HG03432 (cell line): ENCODE measurements at regions not wholly inside any gene's neighbourhood (a gene's known extent, or its start where the extent isn't known, plus 50 kb on each side); places are given as distances from the start of the nearest gene placed in this dataset.
A peak's percentile ranks its signal among the peaks of the same experiment; 100 is the strongest.

Source experiments
- ATAC-seq: cut with Tn5 transposase; IDR thresholded peaks from one replicate; pipeline ENCODE4 v1.9.1; 2021; ENCODE audit warnings: mild to moderate bottlenecking, moderate library complexity; ENCODE audit not compliant: unreplicated experiment

DNA sequence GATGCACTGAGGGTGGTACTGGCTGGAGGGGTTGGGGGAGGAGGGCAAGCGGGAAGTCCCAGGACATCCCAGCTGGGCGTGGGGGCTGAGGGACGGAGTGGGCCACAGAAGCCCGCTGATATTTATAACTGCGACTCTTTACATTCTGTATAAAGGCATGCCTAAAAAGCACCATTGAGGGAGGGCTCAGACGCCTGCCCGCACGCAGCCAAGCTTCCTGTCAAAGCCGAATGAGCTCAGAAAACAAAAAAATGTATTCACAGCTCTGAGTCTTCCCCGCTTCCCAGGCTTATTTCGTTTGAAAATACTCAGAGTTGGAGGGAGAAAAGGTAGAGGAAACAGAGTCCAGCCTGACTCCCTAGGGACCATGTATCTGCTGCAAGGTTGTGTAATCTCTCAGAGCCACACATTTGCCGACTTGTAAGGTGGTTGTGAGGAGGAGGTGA lies 170.1 kb upstream of the HAAO start:
- no peak for ATAC-seq

DNA sequence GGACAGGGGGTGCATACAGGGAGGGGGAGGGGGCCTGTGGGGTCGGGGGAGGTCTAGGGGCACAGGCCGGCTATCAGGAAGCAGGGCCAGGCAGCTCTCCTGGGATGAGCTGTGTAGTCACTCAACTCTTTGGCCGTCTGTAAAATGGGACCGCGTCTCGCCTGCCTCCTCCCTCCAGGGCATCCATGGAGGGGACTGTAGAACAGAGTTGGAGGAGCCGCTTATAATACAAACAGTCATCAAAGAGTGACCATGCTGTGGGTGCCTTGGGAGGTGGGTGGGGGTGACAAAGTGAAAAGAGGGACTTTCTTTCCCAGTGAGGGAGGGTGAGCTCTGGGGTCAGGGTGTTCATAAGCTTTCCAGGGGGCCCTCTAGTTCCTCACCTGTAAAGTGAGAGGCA lies 169.6 kb upstream of the HAAO start:
- no peak for ATAC-seq

GRCh38 chr2:42961385-42961811 lies 169.0 kb upstream of the HAAO start:
- no peak for ATAC-seq

DNA sequence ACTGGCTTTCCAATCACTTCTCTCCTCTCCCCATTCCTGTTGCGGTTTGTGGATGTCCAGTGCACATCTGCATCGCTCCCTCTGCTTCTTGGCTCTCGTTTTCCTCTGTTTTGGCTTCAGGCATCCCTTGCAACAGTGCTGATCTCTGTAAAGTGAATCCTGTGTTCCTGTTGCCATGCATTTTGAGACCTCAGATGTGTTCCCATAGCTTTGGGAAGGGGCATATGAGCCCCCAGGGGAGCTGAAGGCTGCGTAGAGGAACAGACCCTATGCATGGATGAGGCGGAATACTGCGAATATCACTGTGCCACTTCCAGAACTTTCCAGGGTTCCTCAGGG lies 168.4 kb upstream of the HAAO start:
- ATAC-seq: no peak

DNA sequence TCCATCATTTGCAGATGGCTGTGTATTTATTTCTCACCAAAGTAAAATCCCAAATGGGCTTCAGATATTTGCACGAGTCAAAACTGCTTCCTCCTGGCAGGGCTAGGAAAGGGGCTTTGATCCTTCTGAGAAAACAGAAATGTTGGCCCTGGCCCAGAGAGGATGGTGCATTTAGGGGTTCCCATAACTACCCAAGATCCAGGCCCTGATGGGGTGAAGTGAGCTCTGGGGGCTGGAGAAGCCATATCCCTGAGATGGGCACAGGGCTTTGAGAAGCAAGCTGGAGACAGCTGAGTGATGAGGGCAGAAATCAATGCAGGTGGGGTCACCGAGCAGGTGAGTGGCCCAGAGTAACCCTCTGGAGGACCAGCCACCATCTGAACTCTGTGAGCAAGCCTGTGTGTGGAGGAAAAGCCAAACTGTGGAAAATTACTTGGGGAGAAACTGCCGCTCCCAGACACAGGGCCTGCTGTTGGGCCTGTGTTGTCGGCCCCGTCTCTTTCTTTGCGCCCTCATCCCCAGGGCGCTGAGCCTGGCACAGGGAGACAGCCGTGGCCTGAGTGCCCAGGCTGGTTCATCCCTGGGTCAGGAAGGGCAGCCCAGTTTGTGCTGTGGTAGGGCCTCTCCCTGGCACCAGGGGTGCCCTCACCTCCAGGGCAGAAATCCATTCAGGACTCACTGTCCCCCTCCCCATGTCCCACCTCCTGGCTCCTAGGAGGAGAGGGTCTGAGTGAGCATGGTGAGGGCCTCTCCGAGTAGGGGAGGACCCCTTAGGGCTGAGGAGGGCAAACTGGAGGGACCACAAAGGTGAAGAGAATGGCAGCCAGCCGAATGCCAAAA lies 167.8 kb upstream of the HAAO start:
- no peak for ATAC-seq

DNA sequence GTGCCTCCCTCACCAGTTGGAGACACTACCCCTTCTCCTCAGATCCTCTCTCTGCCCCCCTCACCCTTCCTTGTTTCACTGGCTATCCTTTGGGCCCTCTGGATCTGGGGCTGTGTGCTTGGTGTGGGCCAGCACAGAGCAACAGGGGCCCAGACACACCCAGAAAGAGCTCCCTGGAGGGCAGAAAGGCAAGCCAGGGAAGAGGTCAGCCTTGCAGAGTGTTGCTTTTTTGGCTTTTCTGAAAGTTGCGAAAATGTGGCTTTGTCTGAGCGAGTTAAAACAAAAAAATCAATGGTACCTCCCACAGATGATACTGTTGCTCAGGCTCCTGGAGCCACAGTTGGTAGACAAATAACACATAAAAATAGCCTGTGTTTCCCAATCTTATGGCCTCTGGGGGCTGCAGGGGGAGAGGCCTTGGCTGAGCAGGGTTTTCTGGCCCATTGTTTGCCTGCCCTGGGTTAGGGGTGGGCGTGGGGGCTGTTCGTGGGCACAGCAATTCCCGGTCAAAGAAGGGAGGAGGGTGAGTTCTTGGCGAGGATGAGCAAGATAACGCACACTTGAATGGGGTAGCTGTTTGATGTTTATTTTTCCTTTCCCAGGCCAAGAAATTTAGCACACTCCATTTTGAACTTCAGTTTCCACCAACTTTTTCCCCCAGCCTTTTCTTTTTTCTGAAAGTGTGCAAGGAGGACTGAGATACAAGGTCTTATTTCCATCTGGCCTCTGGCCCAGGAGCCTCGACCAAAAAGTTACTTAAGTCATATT lies 167.0 kb upstream of the HAAO start:
- ATAC-seq: no peak

DNA sequence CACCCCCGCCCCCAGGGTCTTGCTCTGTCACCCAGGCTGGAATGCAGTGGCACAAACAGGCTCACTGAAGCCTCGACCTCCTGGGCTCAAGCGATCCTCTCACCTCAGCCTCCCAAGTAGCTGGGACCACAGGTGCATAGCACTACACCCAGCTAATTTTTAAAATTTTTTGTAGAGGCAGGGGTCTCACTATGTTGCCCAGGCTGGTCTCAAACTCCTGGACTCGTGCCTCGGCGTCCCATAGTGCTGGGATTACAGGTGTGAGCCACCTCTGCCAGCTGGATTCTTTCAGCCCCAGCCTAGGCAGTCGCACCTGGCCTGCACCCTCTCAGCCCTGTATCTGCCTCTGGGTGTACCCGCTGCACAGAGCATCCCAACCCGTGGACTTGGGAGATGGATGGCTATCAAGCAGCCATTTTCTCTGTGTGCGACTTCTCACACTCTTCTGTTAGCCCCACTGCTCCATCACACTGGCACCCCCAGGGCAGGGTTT lies 166.4 kb upstream of the HAAO start:
- ATAC-seq: no peak

GRCh38 chr2:42957861-42958301 lies 165.5 kb upstream of the HAAO start:
- ATAC-seq: no peak

DNA sequence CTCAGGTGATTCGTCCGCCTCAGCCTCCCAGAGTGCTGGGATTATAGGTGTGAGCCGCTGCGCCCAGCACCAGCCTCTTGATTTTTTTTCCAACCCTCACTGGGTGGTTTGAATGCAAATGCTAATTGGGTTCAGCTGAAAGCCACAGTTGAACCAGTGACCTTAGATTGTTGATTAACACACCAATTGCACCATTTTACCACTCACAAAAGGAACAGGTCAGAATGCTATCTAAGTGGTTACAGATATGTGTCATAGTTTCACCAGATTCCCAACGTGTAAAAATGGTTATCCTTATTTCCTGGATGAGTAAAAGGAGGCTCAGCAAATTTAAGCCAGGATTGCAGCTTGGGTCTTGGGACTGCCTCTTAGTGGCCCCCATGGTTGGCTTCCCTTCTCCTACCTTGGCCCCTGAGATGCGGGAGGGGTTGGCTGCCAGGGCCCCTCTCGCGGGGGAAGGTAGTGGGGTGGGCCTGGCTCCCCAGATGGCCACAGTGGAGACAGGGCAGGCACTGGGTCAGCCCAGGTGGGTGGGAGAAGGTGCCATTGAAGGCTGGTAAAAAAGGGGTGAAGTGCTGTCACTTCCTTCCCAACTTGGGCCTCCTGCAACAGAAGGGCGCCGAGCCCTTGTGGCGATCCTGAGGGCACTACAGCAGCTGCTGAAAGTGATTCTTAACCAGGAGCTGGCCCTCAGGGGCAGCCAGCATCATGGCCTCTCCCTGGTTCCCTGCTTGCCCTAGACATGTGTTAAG lies 164.9 kb upstream of the HAAO start:
- ATAC-seq: peak; percentile 60

DNA sequence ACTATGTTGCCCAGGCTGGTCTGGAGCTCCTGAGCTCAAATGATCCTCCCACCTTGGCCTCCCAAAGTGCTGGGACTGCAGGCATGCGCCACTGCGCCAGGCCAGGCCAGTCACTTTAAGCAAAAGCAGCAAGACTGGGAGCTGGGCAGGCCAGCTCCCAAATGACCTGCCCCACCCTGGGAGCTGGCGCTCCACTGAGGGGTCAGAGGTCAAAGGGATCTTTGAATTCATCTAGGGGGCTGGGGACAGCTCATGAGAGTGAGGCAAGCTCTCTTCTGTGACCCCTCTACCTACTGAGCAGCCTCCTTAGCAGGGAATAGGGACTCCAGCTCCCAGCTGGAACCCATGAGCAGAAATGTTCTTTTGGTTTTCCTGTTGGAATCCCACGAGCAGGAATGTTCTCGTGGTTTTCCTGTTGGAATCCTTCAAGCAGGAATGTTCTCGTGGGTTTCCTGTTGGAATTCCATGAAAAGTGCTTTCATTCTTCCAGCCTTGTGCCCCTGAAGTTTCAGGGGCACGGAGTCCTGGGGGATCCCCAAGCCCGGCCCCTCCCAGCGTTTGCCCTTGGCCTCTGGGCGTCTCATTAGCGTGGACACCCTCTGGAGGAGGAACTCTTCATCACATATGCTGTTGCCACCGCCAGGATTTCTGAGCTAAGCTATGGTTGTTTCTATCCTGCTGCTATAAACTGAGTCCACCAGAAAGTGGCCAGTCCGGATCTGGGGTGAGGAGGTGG lies 162.0 kb upstream of the HAAO start:
- no peak for ATAC-seq

GRCh38 chr2:42953216-42953615 lies 160.8 kb upstream of the HAAO start:
- ATAC-seq: no peak

DNA sequence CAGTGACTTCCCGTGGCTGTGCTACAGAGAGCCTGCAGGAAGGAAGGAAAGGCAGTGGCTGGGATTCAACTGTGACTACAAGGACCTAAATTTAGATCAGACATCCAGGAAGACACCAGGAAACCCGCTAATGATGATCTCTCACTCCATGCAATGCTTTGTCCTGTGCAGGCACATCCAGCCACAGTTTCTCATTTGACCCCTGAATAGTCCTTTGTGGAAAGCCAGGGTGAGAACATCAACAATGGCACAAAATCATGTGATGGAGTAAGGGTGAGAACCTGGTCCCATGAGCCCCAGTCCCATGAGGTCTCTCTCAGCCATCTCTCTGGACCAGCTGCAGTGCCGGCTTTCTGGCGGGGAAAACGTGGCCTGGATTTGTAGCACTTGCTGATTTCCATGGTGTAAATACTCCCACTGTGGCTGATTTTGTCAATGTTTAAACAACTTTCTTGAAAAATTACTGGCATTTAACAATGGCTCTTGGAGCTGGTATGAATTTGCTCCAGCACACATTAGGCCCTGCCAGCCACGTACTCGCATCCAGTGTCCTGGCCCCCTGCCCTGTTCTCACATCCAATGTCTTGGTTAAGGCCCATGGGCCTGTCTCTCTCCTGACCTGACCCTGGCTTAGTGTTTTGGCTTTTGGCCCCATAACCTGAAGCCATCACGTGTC lies 159.0 kb upstream of the HAAO start:
- no peak for ATAC-seq

DNA sequence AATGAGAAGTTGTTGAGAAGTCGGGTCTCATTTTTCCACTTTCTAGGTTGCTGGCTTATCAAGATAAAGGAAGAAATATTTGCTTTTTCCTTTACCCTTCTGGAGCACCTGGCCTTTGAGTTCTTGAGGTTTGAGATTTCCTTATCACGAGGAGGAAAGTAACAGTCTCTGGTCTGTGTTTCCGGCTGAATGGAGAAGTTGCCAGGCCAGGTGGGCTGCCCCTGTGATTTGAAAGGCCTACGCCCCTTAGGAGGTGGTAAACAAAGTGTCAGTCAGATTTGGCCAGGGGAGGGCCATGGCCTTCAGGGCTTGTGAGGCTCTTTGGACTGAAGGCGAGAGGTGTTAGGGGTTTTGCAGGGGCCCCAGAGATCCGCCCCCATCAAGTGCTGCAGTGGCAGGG lies 156.7 kb upstream of the HAAO start:
- ATAC-seq: no peak

DNA sequence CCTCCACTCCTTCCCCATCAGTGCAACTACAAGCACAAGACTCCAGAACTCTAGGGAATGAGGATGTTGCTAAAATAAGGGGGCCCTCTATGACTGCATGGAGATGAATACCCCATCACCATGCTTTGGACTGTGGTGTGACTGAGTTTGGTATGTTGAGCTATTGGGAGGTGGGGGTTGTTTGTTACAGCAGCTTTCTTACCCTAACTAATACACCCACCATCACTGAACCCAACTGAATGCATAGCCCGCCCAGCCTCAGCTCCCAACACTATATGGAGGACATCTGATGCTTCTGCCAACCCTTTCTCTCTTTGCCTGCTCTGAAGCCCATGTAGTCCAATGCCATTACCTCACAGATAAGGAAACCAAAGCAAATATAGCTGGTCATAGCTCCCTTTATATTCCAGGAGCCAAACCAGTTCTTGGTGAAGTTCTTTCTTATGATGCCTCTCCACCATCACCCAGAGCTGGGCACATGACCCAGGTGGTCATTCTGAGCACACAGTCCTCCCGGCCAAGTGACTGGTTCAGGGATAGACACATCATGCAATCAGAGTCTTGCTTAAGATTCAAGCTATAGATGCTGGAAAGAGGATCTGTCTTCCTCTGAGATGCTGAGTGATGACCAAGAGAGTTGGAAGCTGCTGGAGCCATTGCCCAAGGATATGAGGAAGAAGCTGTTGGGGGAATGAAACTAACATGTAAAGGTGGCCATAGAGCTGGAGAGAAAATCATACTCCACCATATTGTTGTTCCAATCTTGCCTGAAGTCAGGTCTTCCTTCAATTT lies 155.6 kb upstream of the HAAO start:
- no peak for ATAC-seq

DNA sequence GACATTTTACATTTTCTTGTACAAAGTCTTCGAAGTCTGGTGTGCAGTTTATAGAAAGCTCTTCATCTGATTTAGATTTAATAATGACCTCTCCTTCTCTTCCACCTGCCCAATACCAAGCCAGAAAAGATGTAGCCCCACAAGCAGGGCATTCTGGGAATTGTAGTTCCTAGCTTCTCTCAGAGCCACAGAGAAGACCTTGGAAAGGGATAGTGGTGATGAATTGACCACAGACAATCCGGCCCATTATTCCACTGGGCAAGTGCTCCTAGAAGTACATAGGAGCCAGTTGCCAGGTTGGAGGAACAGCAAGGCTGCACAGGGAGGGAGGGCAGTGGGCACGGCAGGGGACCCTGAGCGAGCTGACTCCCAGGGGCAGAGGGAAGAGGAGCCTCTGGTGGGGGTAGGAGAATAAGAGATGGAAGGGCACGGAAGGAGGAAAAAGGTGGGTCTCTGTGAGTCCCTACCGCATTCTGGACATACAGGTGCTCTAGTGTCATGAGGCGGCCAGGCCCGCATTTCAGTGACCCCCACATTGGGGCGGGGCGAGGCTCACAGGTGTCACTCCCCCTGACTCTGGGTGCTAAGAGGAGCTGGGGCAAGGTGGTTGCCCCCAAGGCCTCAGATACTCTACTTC lies 152.5 kb upstream of the HAAO start:
- ATAC-seq: no peak

DNA sequence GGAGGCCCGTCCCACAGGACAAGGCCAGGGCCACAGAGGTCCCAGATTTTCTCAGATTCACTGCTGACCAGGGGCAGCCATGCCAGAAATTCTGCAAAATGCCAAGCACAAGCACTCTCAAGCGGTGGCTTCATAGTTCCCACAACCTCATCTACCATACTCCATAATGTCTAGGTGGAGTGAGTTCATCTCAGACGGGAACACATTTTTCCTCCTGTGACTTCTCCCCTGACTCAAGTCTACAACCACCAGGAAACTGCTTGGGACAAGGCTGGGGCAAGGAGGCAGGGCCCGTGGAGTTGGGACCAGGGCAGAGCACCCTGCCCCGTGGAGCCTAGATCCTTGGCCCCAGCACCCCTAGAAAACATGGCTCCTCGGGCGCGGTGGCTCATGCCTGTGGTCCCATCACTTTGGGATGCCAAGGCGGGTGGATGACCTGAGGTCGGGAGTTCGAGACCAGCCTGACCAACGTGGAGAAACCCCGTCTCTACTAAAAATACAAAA lies 150.7 kb upstream of the HAAO start:
- ATAC-seq: no peak

GRCh38 chr2:42942214-42942989 lies 150.0 kb upstream of the HAAO start:
- no peak for ATAC-seq

DNA sequence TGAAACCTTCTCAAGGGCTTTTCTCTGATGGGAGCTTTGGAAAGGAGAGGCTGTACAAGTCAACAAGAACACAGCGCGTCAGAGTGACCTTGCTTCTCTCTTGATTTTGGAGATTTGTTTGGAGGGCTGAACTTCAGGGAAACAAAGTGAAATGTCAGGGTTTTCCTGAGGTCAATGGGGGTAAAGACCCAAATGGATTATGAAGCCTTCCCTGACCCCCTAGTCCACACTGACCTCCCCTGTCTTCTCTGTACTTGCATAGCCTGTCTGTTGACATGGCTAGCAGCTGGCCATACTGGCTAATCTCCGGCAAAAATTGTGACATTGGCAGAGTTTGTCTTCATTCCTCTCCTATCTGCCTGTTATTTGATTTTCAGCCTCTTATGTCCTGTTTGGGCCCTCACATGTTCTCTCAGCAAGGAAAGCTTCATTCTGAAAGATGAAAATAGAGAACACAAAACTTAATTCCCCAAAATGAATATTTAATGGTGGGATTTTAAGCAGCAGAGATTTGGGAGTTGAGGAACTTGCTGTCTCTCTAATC lies 149.3 kb upstream of the HAAO start:
- ATAC-seq: no peak
